Mesodermal cell (in vitro differentiated cells): ENCODE measurements at regions not wholly inside any gene's neighbourhood (a gene's known extent, or its start where the extent isn't known, plus 50 kb on each side); places are given as distances from the start of the nearest gene placed in this dataset.

ENCODE experiments used
- H3K27ac ChIP-seq: 2 replicates; pipeline ENCODE4 v1.7.0; 2013; ENCODE audit warnings: mild to moderate bottlenecking, low read depth, low read length, moderate library complexity; ENCODE audit not compliant: severe bottlenecking
- H3K36me3 ChIP-seq: 2 replicates; pipeline ENCODE4 v1.7.1; 2013; ENCODE audit warnings: mild to moderate bottlenecking, low read length, moderate library complexity; ENCODE audit not compliant: control insufficient read depth, insufficient read depth
- H3K4me1 ChIP-seq: one replicate; pipeline ENCODE4 v1.7.1; 2013; ENCODE audit warnings: mild to moderate bottlenecking, low read length; ENCODE audit not compliant: insufficient read depth, control insufficient read depth, poor library complexity, severe bottlenecking
- H3K4me3 ChIP-seq: 2 replicates; pipeline ENCODE4 v1.7.0; 2013; ENCODE audit warnings: low read length, control low read depth, mild to moderate bottlenecking; ENCODE audit not compliant: insufficient read depth, poor library complexity, severe bottlenecking; ENCODE audit errors: extremely low read depth
- H3K9me3 ChIP-seq: 2 replicates; pipeline ENCODE4 v1.7.1; 2013; ENCODE audit warnings: mild to moderate bottlenecking, low read length, moderate library complexity; ENCODE audit not compliant: control insufficient read depth
- WGBS, 2 experiments: methylation state at CpG; one replicate each; pipeline ENCODE4 v1.1.5; 2013; ENCODE audit warnings: missing lambda C conversion rate in 2 of 2; ENCODE audit not compliant: insufficient coverage in 2 of 2; 5-methylcytosine and 5-hydroxymethylcytosine counted together

DNA sequence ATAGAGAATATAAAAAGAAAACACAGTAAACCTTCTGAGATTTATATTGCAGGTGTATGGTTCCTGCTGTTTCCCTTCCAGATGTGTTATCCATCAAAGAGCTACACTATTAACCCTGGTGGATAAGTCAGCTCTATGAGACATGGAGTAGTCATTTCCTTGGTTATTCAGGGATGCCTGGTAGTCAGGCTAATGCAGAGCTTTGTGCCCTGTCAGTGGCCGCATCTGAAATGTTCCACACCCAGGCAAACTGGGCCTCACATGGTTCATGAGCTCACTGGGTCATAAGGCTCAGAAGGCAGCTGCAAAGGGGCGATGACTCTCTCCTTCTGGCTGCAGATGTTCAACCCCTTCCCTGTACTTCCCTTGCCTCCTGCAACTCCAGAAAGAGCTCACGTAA, 473.6 kb downstream of the EPHA7 start:
- no peak overlapping the region for H3K4me3 ChIP-seq
- H3K4me1 ChIP-seq: peaks cover 6% of the 10 kb centered on the region
- H3K36me3 ChIP-seq: no peaks in the 10 kb centered on the region
- H3K9me3 ChIP-seq: no peaks in the 10 kb centered on the region
- WGBS, 2 experiments: 83 to 94% methylated on average over 2 of the region's 3 CpGs
- no peak overlapping the region for H3K27ac ChIP-seq

DNA sequence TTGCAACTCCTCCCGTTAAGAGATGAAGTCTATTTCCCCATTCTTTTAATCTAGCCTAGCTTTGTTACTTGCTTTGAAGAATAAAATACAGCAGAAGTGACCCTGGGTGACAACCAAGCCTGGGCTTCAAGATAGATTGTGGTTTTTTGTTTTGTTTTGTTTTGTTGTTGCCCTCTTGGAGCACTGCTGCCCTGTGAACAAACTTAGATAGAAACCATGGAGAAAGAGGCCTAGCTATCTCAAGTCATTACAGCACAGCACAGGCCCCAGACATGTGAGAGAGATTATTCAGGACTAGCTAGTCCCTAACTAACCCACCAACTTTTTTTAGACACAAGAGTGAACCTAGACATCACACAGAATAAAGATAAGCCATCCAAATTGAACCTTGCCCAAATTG, 475.2 kb downstream of the EPHA7 start:
- H3K4me1 ChIP-seq: peaks cover 6% of the 10 kb centered on the region
- no peaks in the 10 kb centered on the region for H3K36me3 ChIP-seq
- WGBS, 2 experiments: no CpG with 5 or more reads among the region's 1 CpG
- H3K27ac ChIP-seq: no peak overlapping the region
- no peaks in the 10 kb centered on the region for H3K9me3 ChIP-seq
- no peak overlapping the region for H3K4me3 ChIP-seq

DNA sequence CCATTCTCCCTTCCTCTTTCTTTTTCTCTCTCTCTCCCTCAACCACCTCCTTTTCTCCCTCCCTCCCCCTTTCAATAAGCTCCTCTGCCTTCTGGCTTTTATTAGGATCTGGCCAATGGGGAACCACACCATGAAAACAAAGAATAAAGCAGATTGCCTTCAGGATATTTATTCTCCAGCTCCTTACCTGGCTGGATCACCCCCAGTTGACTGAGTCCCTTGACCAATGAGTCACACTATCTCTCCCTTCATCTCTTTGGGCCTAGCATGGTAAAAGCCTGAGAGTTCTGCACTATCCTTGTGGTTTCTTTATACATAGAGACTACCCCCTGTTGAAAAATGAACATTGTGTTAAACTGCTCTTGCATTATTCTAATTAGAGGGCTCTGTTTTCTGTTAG, 476.8 kb downstream of the EPHA7 start:
- Histone ChIP-seq H3K9me3 (no peaks in the 10 kb centered on the region), H3K27ac (no peak overlapping the region), H3K4me1 (peaks cover 6% of the 10 kb centered on the region)

DNA sequence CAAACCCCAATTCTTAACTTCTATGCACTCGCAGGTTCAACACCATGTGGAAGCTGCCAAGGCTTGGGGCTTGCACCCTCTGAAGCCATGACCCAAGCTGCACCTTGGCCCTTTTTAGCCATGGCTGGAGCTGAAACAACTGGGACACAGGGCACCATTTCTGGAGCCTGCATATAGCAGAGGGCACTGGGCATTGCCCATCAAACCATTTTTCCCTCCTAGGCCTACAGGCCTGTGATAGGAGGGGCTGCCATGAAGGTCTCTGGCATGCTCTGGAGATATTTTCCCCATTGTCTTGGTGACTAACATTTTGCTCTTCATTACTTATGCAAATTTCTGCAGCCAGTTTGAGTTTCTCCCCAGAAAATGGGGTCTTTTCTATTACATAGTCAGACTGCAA, 484.7 kb downstream of the EPHA7 start:
- WGBS, 2 experiments: 79 to 83% methylated on average over 1 of the region's 1 CpG
- no peak overlapping the region for H3K4me3 ChIP-seq

More for the DNA sequence above, 476.8 kb downstream of the EPHA7 start:
- Histone ChIP-seq H3K4me3 (no peak overlapping the region), H3K36me3 (no peaks in the 10 kb centered on the region)

DNA sequence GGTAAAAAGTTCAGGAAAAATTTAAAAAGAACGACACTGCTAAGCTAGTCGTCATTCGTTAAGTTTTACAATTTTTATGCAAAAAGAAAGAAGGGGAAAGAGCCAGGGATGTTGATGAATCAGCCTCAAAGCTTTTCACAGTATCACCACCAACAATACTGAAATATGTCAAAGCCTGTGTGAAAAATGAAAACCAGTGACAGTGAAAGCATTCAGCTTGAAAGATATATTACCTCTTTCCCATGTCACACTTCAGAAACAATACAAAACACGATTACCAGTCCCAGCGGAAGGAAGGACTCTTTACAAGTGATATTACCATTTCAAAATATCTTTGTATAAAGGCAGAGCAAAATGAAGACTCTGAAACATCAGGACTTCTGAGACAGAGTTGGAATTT, 489.2 kb downstream of the EPHA7 start:
- H3K4me1 ChIP-seq: no peaks in the 10 kb centered on the region
- no peaks in the 10 kb centered on the region for H3K36me3 ChIP-seq
- H3K4me3 ChIP-seq: no peak overlapping the region
- H3K9me3 ChIP-seq: no peaks in the 10 kb centered on the region
- no peak overlapping the region for H3K27ac ChIP-seq
- 69 to 80% methylated on average over 1 to 3 of the region's 5 CpGs for WGBS, 2 experiments

More for the DNA sequence above, 484.7 kb downstream of the EPHA7 start:
- H3K36me3 ChIP-seq: no peaks in the 10 kb centered on the region
- H3K4me1 ChIP-seq: no peaks in the 10 kb centered on the region
- H3K9me3 ChIP-seq: no peaks in the 10 kb centered on the region
- H3K27ac ChIP-seq: no peak overlapping the region

DNA sequence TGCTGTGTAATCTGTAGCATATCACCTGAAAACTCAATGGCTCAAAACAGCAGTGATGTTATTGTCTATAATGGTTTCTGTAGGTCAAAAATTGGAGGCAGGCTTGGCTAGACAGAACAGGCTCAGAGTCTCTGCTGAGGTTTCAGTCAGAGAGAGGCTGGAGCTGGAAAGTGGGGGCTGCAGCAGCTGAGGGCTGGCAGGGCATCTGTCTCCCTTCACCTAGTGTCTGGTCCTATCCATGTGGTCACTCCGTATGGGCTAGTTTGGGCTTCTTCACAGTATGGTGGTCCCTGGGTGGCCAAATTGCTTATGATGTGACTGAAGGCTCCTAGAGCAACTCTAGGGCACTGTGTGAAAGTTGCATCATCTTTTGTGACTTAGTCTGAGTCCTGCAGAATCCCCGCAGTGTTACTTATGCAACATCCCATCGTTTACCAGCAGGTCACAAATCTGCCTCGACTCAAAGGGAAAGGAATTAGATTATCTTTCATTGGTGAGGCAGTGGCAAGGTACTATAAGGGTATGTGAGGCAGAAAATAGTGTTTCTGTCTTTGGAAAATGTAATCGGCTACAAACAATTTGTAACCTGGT, 497.0 kb downstream of the EPHA7 start:
- Histone ChIP-seq H3K36me3 (no peaks in the 10 kb centered on the region), H3K27ac (no peak overlapping the region), H3K4me1 (no peaks in the 10 kb centered on the region), H3K9me3 (no peaks in the 10 kb centered on the region), H3K4me3 (no peak overlapping the region)
- WGBS, 2 experiments: 81 to 82% methylated on average over 4 to 5 of the region's 5 CpGs

DNA sequence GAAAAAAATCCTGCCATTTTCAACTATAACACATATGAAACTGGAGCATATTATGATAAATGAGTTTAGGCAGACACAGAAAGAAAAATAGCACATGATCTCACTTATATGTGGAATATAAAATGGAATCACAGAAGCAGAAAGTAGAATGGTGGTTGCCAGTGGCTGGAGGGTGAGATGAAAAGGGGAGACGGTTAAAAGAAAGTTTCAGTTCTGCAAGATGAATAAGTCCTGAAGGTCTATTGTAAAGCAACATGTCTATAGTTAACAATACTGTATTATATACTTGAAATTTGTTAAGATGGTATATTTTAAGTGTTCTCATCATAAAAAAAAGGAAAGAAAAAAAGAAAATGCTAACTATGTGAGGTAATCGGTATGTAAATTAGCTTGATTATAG, 503.9 kb downstream of the EPHA7 start:
- WGBS, 2 experiments: no CpG with 5 or more reads among the region's 2 CpGs

DNA sequence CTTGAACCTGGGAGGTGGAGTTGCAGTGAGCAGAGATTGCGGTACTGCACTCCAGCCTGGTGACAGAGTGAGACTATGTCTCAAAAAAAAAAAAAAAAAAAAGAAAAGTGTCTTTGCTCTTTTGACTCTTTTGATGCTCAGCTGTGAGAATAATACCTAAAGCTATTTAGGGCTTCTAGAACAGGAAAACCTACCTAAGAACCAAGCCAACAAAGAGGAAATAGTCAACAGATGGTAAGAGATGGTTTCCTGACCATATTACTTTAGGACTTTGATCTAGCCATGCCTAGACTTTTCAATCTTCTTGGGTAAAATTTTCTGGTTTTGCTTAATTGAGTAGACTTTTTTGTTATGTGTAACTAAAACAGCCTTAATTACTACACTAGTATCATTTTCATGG, 508.1 kb downstream of the EPHA7 start:
- Histone ChIP-seq H3K36me3 (no peaks in the 10 kb centered on the region), H3K9me3 (no peaks in the 10 kb centered on the region), H3K27ac (no peak overlapping the region), H3K4me1 (no peaks in the 10 kb centered on the region), H3K4me3 (no peak overlapping the region)
- WGBS, 2 experiments: no CpG with 5 or more reads among the region's 1 CpG

More for the DNA sequence above, 503.9 kb downstream of the EPHA7 start:
- Histone ChIP-seq H3K36me3 (no peaks in the 10 kb centered on the region), H3K4me1 (no peaks in the 10 kb centered on the region), H3K9me3 (no peaks in the 10 kb centered on the region), H3K4me3 (no peak overlapping the region), H3K27ac (no peak overlapping the region)

DNA sequence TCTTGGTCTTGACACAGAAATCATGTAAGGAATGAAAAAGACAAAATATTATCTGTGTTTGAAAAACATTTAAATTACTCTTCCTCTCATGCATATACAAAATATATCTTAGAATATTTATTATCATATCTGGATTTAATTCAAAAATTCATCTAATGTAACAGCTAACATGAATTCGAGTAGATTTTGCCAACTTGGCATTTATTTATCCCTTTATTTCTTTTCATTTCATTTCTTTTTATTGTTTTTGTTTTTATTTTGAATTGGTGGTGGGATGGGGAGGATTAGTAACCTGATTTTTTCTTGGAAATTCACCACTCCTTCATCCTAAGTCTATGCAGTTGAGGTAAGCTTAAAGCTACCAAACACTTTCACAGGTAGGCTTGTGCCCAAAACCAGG, 508.7 kb downstream of the EPHA7 start:
- WGBS, 2 experiments: no CpG with 5 or more reads among the region's 1 CpG
- no peaks in the 10 kb centered on the region for H3K4me1 ChIP-seq
- no peaks in the 10 kb centered on the region for H3K36me3 ChIP-seq
- no peaks in the 10 kb centered on the region for H3K9me3 ChIP-seq
- no peak overlapping the region for H3K27ac ChIP-seq
- no peak overlapping the region for H3K4me3 ChIP-seq

DNA sequence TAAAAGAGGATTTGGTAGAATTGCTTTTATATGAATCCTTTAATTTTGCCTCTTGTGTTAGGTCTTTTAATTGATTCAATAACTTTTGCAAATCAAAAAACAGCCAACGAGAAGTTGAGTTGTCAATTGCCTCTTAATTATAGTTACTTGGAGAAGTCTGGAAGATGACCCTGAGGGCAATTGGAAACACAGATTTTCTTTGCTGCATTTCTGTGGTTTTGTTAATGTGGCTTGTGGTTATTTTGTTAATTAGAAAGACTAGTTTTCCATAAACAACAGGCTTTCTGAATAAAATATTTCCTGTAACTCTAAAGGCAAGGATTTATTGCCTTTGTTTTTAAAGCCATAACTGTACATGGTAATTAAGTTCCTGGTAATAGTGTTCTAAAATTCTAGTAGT, 513.0 kb downstream of the EPHA7 start:
- Histone ChIP-seq H3K4me3 (no peak overlapping the region), H3K27ac (no peak overlapping the region), H3K4me1 (no peaks in the 10 kb centered on the region), H3K36me3 (no peaks in the 10 kb centered on the region), H3K9me3 (no peaks in the 10 kb centered on the region)
- no CpG with 5 or more reads among the region's 1 CpG for WGBS, 2 experiments

DNA sequence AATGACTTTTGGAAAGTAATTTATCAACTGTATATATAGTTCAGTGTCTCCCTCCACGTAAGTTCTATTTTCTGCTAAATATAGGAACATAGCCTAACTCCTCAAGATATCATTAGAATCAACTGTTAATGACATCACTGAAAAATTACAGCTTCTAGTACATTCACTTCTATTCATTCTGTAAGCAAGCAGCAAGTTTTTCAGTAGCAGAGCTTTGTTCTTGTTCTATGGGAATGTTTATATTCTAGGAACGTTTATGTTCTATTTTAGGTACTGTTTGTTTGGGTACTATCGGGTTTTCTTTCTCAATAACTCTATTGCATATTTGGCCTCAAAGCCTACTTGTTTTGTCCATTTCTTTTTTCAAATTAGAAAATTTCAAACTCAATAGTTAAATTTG, 525.6 kb downstream of the EPHA7 start:
- no peak overlapping the region for H3K4me3 ChIP-seq

More for the DNA sequence above, 525.6 kb downstream of the EPHA7 start:
- 83% methylated on average over 1 of the region's 3 CpGs; no CpG with 5 or more reads in 1 of the 2 experiments for WGBS, 2 experiments
- Histone ChIP-seq H3K9me3 (no peaks in the 10 kb centered on the region), H3K36me3 (no peaks in the 10 kb centered on the region), H3K27ac (no peak overlapping the region), H3K4me1 (no peaks in the 10 kb centered on the region)
